ENCODE measurements at regions not wholly inside any gene's neighbourhood (a gene's known extent, or its start where the extent isn't known, plus 50 kb on each side); places are given as distances from the start of the nearest gene placed in this dataset.
"Not testable (repeated sequence)": the region's sequence is repeated elsewhere in the genome, so short reads cannot be mapped to it uniquely, and the experiment has no call there.

DNA sequence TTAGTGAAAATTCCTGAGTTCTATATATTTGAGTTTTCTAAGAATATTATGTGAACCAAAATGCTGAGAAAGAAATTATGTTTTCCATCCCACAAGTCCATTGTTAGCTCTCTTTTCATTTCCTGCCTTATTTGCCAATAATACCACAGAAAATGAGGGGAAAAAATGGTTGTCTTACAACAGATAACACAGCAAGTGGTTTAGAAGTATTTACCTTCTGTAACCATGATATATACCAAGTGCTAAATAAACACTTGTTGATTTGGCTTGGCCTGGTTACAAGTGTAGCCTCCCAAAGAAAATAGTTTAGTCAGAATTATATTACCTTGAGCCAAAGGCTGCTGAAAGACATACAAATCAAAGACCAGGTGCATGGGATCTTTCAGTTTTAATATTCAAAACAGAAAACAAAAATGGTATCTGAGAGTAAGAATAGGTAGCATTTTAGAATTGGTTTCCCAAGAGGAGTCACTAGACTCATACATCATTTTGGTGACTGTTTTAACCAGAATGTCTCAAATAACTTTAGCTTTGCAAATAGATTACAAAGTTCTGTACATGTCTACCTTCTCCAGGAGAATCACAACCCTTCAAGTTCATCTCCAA lies 439.8 kb upstream of the DYNLRB2 start:
- TF ChIP-seq, protein P1, sequence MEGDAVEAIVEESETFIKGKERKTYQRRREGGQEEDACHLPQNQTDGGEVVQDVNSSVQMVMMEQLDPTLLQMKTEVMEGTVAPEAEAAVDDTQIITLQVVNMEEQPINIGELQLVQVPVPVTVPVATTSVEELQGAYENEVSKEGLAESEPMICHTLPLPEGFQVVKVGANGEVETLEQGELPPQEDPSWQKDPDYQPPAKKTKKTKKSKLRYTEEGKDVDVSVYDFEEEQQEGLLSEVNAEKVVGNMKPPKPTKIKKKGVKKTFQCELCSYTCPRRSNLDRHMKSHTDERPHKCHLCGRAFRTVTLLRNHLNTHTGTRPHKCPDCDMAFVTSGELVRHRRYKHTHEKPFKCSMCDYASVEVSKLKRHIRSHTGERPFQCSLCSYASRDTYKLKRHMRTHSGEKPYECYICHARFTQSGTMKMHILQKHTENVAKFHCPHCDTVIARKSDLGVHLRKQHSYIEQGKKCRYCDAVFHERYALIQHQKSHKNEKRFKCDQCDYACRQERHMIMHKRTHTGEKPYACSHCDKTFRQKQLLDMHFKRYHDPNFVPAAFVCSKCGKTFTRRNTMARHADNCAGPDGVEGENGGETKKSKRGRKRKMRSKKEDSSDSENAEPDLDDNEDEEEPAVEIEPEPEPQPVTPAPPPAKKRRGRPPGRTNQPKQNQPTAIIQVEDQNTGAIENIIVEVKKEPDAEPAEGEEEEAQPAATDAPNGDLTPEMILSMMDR (IDR thresholded peaks at IDR 0.05; ENCODE audit: low read depth, low read length), result no peak
- no peak overlapping the region for H3K4me3 ChIP-seq (replicated peaks in 1 of 2; ENCODE audit: low read depth in 2 of 2, low read length in 2 of 2)
- peak in 1 of 2 donors; percentile 3 for DNase-seq (ENCODE audit: low read depth in 2 of 2)

DNA sequence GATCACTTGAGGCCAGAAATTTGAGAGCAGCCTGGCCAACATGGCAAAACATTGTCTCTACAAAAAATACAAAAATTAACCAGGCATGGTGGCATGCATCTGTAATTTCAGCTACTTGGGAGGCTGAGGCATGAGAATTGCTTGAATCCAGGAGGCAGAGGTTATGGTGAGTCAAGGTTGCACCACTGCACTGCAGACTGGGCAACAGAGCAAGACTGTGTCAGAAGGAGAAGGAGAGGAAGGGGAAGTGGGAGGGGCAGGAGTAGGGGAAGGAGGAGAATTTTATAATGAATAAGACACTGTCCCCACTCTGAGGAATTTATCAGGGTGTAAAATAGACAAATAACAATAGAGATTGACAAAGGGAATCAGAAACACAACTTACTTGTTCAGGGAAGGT lies 440.6 kb upstream of the DYNLRB2 start:
- DNase-seq (ENCODE audit: low read depth in 2 of 2), result peak in 1 of 2 donors; percentile 9
- TF ChIP-seq, protein P1 (IDR thresholded peaks at IDR 0.05; ENCODE audit: low read depth, low read length), result no peak
- H3K4me3 ChIP-seq (replicated peaks in 1 of 2; ENCODE audit: low read depth in 2 of 2, low read length in 2 of 2), result no peak overlapping the region

DNA sequence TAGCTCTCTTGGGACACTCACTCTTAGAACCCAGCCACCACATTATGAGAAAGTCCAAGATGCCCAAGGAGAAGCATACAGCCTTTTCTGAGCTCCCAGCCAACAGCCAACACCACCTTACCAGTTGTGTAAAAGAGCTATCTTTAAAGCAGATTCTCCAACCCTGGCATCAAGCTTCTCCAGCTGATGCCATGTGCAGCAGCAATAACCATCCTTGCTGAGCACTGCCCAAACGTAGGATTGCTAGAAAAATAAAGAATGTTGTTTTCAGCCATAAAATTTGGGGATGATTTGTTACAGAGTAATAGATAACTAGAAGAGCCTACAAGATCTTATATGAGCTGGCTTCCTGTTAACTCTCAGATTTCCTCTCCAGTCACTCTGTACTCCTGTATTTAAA lies 443.7 kb upstream of the DYNLRB2 start:
- DNase-seq (ENCODE audit: low read depth in 2 of 2), result no peak
- no peak overlapping the region for H3K4me3 ChIP-seq (replicated peaks in 1 of 2; ENCODE audit: low read depth in 2 of 2, low read length in 2 of 2)
- TF ChIP-seq, protein P1 (IDR thresholded peaks at IDR 0.05; ENCODE audit: low read depth, low read length), result no peak

DNA sequence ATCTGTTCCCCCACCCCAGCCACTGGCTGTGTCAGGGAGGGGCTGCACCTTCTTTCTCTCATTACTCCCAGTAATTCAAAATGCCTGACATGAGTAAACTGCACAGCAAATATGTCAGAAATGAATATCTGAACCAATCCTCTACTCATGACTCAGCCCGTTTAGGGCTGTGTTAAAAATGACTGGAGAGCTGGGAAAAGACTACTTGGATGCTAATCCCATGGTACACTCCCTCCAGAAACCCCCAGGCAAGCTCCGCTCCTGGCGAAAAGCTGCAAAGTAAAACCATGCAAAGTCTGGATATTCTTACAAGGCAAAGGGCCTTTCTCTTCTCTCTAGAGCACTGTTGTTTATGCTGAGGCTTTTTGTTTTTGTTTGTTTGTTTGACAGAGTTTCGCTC lies 448.1 kb upstream of the DYNLRB2 start:
- DNase-seq (ENCODE audit: low read depth in 2 of 2), result no peak
- no peak overlapping the region for H3K4me3 ChIP-seq (replicated peaks in 1 of 2; ENCODE audit: low read depth in 2 of 2, low read length in 2 of 2)
- TF ChIP-seq, protein P1 (IDR thresholded peaks at IDR 0.05; ENCODE audit: low read depth, low read length), result no peak

DNA sequence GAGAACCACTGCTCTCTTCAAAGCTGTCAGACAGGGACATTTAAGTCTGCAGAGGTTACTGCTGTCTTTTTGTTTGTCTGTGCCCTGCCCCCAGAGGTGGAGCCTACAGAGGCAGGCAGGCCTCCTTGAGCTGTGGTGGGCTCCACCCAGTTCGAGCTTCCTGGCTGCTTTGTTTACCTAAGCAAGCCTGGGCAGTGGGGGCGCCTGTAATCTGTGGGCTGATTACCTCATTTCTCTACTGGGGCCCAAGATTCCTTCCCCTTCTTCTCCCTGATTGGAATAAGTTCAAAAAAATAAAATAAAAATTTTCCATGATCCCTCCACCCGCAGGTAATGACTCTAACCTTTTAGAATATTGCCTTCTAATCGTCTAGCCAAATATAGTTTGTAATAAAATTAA lies 449.3 kb upstream of the DYNLRB2 start:
- not testable (repeated sequence) for H3K4me3 ChIP-seq (replicated peaks in 1 of 2; ENCODE audit: low read depth in 2 of 2, low read length in 2 of 2); DNase-seq (ENCODE audit: low read depth in 2 of 2)

DNA sequence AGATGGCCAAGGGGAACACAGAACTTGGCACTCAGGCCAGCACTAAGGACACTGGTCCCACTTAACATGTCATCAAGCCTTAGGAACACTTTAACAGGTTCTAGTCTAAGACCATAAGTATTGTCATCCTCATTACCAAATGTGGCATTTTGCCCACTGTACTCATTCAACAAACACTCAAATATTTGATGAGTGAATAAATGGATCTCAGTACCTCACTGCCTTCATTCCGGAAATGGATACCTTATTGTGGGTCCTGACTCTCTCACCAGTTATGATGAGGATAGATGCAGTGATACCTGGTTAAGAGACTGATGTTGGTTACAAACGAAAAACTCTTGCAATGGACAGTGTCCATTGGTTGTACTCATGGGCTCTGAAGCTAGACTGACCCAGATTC lies 455.2 kb upstream of the DYNLRB2 start:
- TF ChIP-seq, protein P1 (IDR thresholded peaks at IDR 0.05; ENCODE audit: low read depth, low read length), result no peak
- no peak for DNase-seq (ENCODE audit: low read depth in 2 of 2)

DNA sequence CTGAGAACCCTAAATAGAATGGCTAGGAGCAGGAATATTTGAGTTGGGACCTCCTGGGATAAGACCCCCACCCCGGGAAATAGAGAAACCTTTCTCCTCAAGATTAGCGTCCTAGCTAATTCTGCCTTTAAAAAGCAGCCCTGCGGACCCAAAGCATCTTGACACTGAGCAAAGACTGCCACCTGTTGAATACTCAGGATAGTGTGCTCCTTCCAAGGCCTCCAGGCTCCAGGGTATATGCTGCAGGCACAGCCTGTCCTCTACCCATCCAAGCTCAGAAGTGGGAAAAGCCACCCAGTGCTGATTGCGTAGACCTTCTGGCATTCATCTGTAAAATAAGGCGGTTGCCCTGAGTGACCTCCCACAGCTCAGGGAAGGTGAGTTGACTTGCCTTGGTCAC lies 456.2 kb upstream of the DYNLRB2 start:
- no peak overlapping the region for H3K4me3 ChIP-seq (replicated peaks in 1 of 2; ENCODE audit: low read depth in 2 of 2, low read length in 2 of 2)
- DNase-seq (ENCODE audit: low read depth in 2 of 2), result peak; percentile 31 to 68
- TF ChIP-seq, protein P1 (IDR thresholded peaks at IDR 0.05; ENCODE audit: low read depth, low read length), result peak; percentile 59

More for the DNA sequence above, 455.2 kb upstream of the DYNLRB2 start:
- no peak overlapping the region for H3K4me3 ChIP-seq (replicated peaks in 1 of 2; ENCODE audit: low read depth in 2 of 2, low read length in 2 of 2)
